ENCODE measurements at regions not wholly inside any gene's neighbourhood (a gene's known extent, or its start where the extent isn't known, plus 50 kb on each side); places are given as distances from the start of the nearest gene placed in this dataset.

DNA sequence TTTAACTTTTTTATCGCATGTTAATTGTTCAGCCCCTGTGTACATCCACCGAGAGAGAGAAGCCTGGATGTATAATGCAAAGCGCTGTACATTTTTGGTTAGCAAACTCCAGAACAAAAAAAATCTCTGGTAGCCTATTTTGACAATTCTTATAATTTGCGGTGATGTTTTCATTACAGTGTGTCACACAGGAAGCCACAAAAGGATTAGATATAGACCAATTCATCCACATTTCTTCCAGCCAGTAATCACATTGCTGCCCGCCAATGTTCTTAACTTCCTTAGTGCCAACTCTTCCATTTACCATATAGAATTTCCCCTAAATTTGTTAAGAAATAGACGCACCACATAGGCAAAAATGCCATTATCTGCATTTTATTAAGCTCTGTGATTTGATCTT is 435.6 kb downstream of the EFNA5 start:
- Histone ChIP-seq H3K9me3 (no peaks in the 10 kb centered on the region), H3K4me3 (no peak overlapping the region), H3K36me3 (no peaks in the 10 kb centered on the region), H3K4me1 (no peaks in the 10 kb centered on the region), H3K27me3 (no peaks in the 10 kb centered on the region), H3K27ac (no peak overlapping the region)
- TF ChIP-seq, protein P1, sequence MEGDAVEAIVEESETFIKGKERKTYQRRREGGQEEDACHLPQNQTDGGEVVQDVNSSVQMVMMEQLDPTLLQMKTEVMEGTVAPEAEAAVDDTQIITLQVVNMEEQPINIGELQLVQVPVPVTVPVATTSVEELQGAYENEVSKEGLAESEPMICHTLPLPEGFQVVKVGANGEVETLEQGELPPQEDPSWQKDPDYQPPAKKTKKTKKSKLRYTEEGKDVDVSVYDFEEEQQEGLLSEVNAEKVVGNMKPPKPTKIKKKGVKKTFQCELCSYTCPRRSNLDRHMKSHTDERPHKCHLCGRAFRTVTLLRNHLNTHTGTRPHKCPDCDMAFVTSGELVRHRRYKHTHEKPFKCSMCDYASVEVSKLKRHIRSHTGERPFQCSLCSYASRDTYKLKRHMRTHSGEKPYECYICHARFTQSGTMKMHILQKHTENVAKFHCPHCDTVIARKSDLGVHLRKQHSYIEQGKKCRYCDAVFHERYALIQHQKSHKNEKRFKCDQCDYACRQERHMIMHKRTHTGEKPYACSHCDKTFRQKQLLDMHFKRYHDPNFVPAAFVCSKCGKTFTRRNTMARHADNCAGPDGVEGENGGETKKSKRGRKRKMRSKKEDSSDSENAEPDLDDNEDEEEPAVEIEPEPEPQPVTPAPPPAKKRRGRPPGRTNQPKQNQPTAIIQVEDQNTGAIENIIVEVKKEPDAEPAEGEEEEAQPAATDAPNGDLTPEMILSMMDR (IDR thresholded peaks at IDR 0.05), result no peak
- ATAC-seq, result no peak
- no peak for DNase-seq
- 92 to 95% methylated on average over 6 of the region's 6 CpGs for WGBS, 2 donors
- intact Hi-C loops (cut with DNase I), result no loop called here

DNA sequence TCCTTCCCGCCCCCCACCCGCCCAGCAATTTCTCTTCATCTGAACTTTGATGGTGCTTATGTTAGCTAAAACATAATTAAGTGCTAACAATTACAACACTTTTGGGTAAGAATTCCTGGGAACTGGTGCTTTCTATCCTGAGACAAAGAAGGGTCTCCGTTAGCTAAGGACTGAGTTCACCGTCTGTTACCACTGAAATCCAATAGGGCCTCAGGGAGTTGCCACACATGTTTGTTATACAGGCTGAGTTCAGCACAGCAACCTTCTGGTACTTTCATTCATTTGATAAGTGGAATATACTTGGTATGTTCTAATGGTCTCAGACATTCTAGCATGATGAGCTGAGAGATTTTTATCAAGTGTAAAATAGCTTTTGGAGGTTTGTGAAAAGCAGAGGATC is 437.9 kb downstream of the EFNA5 start:
- TF ChIP-seq, protein P1 (IDR thresholded peaks at IDR 0.05), result no peak
- Histone ChIP-seq H3K4me3 (no peak overlapping the region), H3K27ac (no peak overlapping the region), H3K36me3 (no peaks in the 10 kb centered on the region), H3K4me1 (no peaks in the 10 kb centered on the region), H3K27me3 (no peaks in the 10 kb centered on the region), H3K9me3 (no peaks in the 10 kb centered on the region)
- 80 to 82% methylated on average over 4 of the region's 4 CpGs for WGBS, 2 donors
- DNase-seq, result no peak
- intact Hi-C loops (cut with DNase I), result no loop called here
- no peak for ATAC-seq

DNA sequence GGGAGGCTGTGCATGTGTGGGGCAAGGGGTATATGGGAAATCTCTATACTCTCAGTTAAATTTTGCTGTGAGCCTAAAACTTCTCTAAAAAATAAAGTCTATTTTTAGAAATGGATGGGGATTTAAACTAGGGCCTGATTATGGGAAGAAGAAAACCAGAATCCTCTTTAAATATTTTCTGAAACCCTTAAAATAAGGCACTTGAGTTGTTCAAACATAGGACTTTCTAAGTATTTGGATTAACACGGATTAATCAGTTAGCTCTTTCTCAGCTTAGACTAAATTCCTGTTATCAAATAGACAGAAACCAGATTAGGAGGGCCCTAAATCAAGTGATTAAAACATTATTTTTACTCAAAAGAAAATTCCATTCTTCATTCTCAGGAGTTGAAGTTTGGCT is 438.4 kb downstream of the EFNA5 start:
- Histone ChIP-seq H3K9me3 (no peaks in the 10 kb centered on the region), H3K4me1 (no peaks in the 10 kb centered on the region), H3K27me3 (no peaks in the 10 kb centered on the region), H3K36me3 (no peaks in the 10 kb centered on the region), H3K4me3 (no peak overlapping the region), H3K27ac (no peak overlapping the region)
- TF ChIP-seq, protein P1 (IDR thresholded peaks at IDR 0.05), result no peak
- no peak for ATAC-seq
- WGBS, 2 donors, result 75 to 78% methylated on average over 1 of the region's 1 CpG
- intact Hi-C loops (cut with DNase I), result no loop called here
- DNase-seq, result no peak

DNA sequence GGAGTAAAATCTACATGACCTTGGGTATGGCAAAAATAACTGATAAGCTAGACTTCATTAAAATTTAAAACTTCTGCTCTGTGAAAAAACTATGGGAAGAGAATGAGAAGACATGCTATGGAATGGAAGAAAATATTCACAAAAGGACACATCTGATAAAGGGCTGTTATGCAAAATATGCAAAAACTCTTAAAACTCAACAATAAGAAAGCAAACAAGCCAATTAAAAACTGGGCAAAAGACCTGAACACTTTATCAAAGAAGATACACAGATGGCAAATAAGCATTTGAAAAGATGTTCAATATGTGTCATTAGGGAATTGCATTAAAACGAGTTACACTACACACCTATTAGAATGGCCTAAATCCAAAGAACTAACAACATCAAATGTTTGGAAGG is 439.5 kb downstream of the EFNA5 start:
- Histone ChIP-seq H3K9me3 (peaks cover 0 to under 1% (median 0%) of the 10 kb centered on the region in 11 donors), H3K4me3 (no peak overlapping the region), H3K27me3 (no peaks in the 10 kb centered on the region), H3K36me3 (no peaks in the 10 kb centered on the region), H3K4me1 (no peaks in the 10 kb centered on the region), H3K27ac (no peak overlapping the region)
- ATAC-seq (no peak), DNase-seq (no peak)
- WGBS, 2 donors, result 75 to 80% methylated on average over 1 of the region's 1 CpG
- TF ChIP-seq, protein P1 (IDR thresholded peaks at IDR 0.05), result no peak
- intact Hi-C loops (cut with DNase I), result no loop called here

DNA sequence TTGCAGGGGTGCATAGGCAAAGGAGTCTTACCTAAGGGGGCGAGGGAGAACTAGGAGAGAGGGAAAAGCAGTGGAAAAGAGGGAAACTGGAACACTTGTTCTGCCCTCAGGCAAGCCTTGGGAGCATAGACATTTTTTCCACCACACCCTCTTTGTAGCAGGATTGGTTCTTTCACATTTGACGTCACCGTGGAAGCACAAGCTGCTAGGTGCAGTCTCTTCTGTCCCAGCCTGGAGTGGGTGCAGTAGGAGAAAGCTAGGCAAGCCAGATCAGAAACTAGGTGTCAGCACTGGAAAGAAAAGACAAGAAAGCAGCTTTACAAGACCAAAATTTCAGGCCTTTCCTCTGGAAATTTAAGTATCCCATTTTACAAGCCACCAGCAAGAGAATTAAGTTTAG is 440.4 kb downstream of the EFNA5 start:
- ATAC-seq (peak in 2 of 8 donors; percentile 46 to 52), DNase-seq (no peak)
- intact Hi-C loops (cut with DNase I), result no loop called here
- Histone ChIP-seq H3K4me3 (no peak overlapping the region), H3K36me3 (no peaks in the 10 kb centered on the region), H3K27me3 (no peaks in the 10 kb centered on the region), H3K4me1 (no peaks in the 10 kb centered on the region), H3K27ac (no peak overlapping the region), H3K9me3 (peaks cover 0 to 8% (median 0%) of the 10 kb centered on the region in 11 donors)
- TF ChIP-seq, protein P1 (IDR thresholded peaks at IDR 0.05), result no peak
- WGBS, 2 donors, result 68 to 80% methylated on average over 3 of the region's 3 CpGs
